ENCODE measurements at regions not wholly inside any gene's neighbourhood (a gene's known extent, or its start where the extent isn't known, plus 50 kb on each side); places are given as distances from the start of the nearest gene placed in this dataset.

DNA sequence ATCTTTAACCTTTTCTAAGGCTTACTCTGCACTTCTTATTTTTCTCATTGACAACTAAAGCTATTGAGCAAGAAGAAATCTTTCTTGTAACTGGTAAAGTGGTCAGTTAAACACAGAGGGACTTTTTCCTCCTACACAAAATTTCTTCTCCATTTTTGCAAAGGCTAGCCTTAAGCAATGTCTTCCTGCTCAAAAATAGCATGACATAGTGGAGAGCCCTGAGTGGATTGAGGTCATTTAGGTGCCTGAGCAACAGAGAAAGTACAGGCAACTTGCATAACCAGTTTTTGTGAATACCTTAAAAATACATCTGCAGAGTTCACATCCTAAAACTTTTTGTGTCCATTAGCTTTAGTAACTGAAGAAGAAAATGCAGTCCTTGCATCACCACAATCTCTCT, 144.7 kb upstream of the TTC14 start:
- no peak for ATAC-seq
- DNase-seq (ENCODE audit: low spot score): no peak
- peaks cover 11% of the 10 kb centered on the region for H3K9me3 Mint-ChIP-seq
- no peak overlapping the region for H3K4me3 Mint-ChIP-seq
- H3K36me3 Mint-ChIP-seq: no peaks in the 10 kb centered on the region
- no peak overlapping the region for H3K27ac Mint-ChIP-seq
- H3K4me1 Mint-ChIP-seq (ENCODE audit: low read depth in 2 of 2): no peaks in the 10 kb centered on the region
- H3K27me3 Mint-ChIP-seq: no peaks in the 10 kb centered on the region

DNA sequence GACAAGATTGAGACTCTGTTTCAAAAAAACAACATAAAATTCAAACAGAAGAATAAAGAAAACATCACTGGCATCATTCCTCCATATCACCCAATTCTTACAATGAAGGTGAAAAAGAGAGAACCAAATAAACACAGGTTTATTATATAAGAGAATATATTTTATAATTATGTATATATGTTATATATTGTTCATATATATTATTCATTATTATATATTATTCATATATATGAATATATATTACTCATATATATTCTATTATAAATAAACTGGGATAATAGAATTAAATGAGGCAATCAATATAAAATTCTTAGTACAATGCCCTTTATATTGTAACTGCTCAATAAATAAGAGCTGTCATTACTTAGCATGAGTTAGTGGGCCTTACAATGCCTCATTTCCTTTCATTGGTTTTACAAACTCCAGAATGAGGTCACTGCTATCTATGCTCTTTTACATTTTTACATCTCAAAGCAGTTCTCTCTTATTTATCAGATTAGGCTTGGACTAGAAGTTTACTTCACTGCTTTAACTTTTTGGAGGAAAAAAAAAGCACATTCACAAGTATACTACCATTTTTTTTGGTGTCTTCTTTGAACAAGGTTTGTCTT, 135.5 kb upstream of the TTC14 start:
- H3K9me3 Mint-ChIP-seq: peaks cover 7% of the 10 kb centered on the region

DNA sequence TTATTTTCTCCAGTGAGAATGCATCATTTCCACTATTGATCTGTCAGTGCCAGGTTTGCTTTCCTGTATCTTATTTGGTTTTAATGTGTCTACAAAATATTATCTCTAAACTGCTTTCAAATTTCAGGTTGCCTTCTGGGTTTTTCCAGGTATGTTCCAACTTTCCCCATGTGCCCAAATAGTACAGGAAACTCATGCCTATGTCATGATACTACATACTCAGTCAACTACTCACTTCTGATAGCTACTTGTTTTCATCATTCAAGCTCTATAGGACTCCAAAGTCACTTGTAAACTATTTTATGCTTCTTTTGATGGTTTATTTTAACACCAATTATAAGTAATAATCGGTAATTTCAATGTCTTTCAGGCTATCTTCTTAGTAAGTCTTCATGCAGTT, 134.8 kb upstream of the TTC14 start:
- no peaks in the 10 kb centered on the region for H3K4me1 Mint-ChIP-seq (ENCODE audit: low read depth in 2 of 2)
- H3K36me3 Mint-ChIP-seq: no peaks in the 10 kb centered on the region
- ATAC-seq (no peak), DNase-seq (ENCODE audit: low spot score) (no peak)
- no peaks in the 10 kb centered on the region for H3K27me3 Mint-ChIP-seq
- H3K27ac Mint-ChIP-seq: no peak overlapping the region
- H3K4me3 Mint-ChIP-seq: no peak overlapping the region
- H3K9me3 Mint-ChIP-seq: peaks cover 7% of the 10 kb centered on the region

More for the DNA sequence above, 135.5 kb upstream of the TTC14 start:
- H3K4me3 Mint-ChIP-seq: no peak overlapping the region
- H3K36me3 Mint-ChIP-seq: no peaks in the 10 kb centered on the region
- H3K27me3 Mint-ChIP-seq: no peaks in the 10 kb centered on the region
- H3K4me1 Mint-ChIP-seq (ENCODE audit: low read depth in 2 of 2): no peaks in the 10 kb centered on the region
- H3K27ac Mint-ChIP-seq: no peak overlapping the region
- ATAC-seq (no peak), DNase-seq (ENCODE audit: low spot score) (no peak)

DNA sequence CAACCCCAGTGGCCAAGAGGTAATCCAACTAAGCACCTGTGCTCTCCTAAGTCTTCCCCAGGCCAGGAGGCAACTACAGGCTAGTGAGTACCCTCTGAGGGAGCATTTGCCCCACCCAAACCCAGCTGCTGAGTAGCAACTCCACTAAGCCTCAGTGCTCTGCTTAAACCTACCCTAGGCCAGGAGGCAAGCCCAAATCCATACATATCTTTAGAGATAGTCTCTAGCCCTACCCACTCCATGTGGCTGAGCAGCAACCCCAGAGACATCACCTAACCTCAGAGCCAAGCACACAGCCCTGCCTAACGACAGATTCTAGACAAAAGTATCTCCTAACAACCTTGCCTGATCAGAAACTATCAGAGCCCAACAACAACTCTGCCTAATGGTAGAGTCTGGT, 132.8 kb upstream of the TTC14 start:
- H3K27ac Mint-ChIP-seq: no peak overlapping the region
- DNase-seq (ENCODE audit: low spot score) (no peak), ATAC-seq (no peak)
- H3K4me1 Mint-ChIP-seq (ENCODE audit: low read depth in 2 of 2): no peaks in the 10 kb centered on the region
- no peak overlapping the region for H3K4me3 Mint-ChIP-seq
- H3K9me3 Mint-ChIP-seq: peaks cover 7% of the 10 kb centered on the region
- no peaks in the 10 kb centered on the region for H3K36me3 Mint-ChIP-seq
- no peaks in the 10 kb centered on the region for H3K27me3 Mint-ChIP-seq

DNA sequence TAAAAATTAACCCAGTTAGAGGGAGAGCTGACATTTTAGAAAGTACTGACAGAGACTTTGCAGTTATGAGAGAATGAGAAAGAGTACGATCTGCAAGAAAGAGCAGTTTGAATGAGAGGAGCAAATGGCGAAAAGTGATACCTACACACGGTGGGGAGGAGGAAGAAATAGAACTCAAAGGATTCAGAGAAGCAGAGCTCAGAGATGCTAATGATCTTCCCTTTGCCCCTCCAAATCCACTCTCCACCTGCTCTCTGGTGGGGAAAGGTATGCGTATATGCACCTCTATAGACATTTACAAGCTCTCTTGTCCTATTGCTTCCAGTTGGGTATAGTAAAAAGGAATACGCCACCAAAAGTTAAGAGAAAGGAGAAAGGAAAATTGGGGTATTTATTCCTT, 123.3 kb upstream of the TTC14 start:
- DNase-seq (ENCODE audit: low spot score): no peak
- Mint-ChIP-seq H3K9me3 (peaks cover 10% of the 10 kb centered on the region), H3K27me3 (no peaks in the 10 kb centered on the region), H3K4me3 (no peak overlapping the region), H3K4me1 (ENCODE audit: low read depth in 2 of 2) (no peaks in the 10 kb centered on the region), H3K36me3 (peaks cover 2% of the 10 kb centered on the region), H3K27ac (no peak overlapping the region)
- ATAC-seq: no peak

DNA sequence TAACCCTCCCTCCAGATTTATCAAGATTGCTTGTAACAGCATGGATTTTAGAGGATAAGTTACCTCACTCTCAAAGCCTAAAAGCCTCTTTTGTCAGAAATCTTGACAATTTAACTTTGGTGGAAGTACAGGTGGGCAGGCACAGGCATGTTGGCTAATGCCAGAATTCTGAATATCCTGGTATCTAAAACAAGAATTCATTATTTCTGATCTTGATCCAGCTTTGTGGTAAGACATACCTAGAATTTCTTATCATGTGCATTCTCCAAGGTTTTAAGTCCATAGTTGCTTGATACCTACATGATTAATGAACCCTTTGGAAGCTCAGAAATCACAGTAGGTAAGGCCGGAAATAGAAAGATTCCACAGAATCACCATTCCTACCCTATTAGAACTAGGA, 109.9 kb upstream of the TTC14 start:
- no peak overlapping the region for H3K4me3 Mint-ChIP-seq
- no peaks in the 10 kb centered on the region for H3K27me3 Mint-ChIP-seq
- ATAC-seq: no peak
- DNase-seq (ENCODE audit: low spot score): no peak
- H3K27ac Mint-ChIP-seq: no peak overlapping the region
- peaks cover 9% of the 10 kb centered on the region for H3K36me3 Mint-ChIP-seq
- H3K9me3 Mint-ChIP-seq: peaks cover 12% of the 10 kb centered on the region
- no peaks in the 10 kb centered on the region for H3K4me1 Mint-ChIP-seq (ENCODE audit: low read depth in 2 of 2)

DNA sequence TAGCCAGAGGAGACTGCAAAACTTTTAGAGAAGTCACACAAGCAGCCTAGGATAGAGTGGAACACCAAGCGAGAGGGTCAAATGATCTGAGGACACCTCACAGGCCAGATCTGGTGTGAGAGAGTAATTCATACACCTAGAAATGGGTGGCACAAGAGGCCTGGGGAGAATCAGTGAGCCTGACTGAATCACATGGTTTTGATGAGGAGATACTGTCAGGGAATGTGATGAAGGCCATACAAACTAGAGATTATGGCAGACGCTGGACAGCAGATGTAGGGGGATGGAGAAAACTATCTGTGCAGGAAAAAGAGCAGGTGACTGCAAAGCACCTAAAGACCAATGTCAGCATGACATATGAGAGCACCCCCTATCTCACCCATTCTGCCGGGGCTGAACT, 105.0 kb upstream of the TTC14 start:
- H3K27me3 Mint-ChIP-seq: no peaks in the 10 kb centered on the region
- H3K9me3 Mint-ChIP-seq: peaks cover 26% of the 10 kb centered on the region
- H3K4me1 Mint-ChIP-seq (ENCODE audit: low read depth in 2 of 2): no peaks in the 10 kb centered on the region
- ATAC-seq (no peak), DNase-seq (ENCODE audit: low spot score) (no peak)
- H3K27ac Mint-ChIP-seq: no peak overlapping the region
- H3K4me3 Mint-ChIP-seq: no peak overlapping the region
- peaks cover 17% of the 10 kb centered on the region for H3K36me3 Mint-ChIP-seq

DNA sequence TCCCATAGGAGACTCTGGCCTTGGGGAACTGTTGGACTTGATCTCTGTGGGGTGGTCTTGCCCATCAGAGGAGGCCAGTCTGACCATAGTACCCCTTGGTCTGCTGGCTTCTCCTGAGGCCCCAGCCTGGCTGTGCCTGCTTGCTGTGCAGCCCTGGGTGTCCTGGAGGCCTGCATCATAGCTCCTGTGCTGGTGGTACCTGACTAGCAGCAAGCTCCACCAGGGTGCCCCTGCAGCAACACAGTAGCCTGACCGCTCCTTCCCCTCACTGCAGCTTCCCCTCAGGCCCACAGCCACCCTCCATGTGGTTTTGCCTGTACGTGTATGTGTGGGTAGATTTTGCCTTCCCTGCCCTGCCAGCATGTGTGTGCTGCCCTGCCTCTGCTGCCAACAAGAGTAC, 85.6 kb upstream of the TTC14 start:
- DNase-seq (ENCODE audit: low spot score) (no peak), ATAC-seq (peak in 1 of 2 donors; percentile 9)
- H3K9me3 Mint-ChIP-seq: peaks cover 29% of the 10 kb centered on the region
- no peak overlapping the region for H3K4me3 Mint-ChIP-seq
- H3K27me3 Mint-ChIP-seq: no peaks in the 10 kb centered on the region
- H3K27ac Mint-ChIP-seq: no peak overlapping the region
- H3K36me3 Mint-ChIP-seq: peaks cover 5% of the 10 kb centered on the region
- no peaks in the 10 kb centered on the region for H3K4me1 Mint-ChIP-seq (ENCODE audit: low read depth in 2 of 2)

DNA sequence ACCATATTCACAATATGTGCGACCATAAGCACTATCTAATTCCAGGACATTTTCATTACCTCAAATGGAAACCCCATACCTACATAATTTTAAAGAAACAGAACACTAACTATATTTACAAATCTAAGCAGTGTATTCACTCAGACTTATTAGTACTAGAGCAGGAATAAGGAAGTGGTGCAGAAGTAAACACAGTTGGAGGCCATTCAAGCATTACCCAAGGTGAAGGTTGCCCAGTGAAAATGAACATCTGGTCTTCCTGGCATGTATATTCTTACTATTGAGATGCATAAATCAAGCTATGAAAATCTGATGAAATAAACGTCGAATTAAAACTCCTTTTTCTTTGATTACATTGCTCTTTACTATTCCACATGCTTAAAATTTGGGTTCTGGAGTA, 78.9 kb upstream of the TTC14 start:
- peaks cover 25% of the 10 kb centered on the region for H3K9me3 Mint-ChIP-seq
- ATAC-seq: no peak
- no peaks in the 10 kb centered on the region for H3K4me1 Mint-ChIP-seq (ENCODE audit: low read depth in 2 of 2)
- no peaks in the 10 kb centered on the region for H3K36me3 Mint-ChIP-seq
- no peak overlapping the region for H3K27ac Mint-ChIP-seq
- no peak overlapping the region for H3K4me3 Mint-ChIP-seq
- H3K27me3 Mint-ChIP-seq: no peaks in the 10 kb centered on the region
- no peak for DNase-seq (ENCODE audit: low spot score)

DNA sequence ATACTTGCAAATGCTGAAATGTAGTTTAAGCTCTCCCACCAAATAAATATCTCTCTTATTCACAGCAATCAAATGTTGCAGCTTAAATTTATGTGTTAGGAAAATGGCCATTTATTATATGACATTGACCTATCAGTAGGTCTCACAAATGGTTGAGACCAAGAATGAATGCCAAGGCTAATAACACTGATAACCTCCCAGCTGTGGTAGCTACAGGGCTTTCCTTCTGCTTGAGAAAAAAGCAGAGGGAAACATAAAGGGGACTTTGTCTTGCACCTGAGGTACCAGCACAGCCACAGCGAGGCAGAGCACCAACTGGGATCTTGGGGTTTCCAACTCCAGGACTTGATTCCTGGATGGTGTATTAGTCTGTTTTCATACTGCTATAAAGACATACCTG, 73.1 kb upstream of the TTC14 start:
- Mint-ChIP-seq H3K27ac (no peak overlapping the region), H3K27me3 (no peaks in the 10 kb centered on the region), H3K9me3 (peaks cover 14% of the 10 kb centered on the region), H3K36me3 (no peaks in the 10 kb centered on the region), H3K4me3 (no peak overlapping the region), H3K4me1 (ENCODE audit: low read depth in 2 of 2) (no peaks in the 10 kb centered on the region)
- DNase-seq (ENCODE audit: low spot score): no peak
- ATAC-seq: no peak

DNA sequence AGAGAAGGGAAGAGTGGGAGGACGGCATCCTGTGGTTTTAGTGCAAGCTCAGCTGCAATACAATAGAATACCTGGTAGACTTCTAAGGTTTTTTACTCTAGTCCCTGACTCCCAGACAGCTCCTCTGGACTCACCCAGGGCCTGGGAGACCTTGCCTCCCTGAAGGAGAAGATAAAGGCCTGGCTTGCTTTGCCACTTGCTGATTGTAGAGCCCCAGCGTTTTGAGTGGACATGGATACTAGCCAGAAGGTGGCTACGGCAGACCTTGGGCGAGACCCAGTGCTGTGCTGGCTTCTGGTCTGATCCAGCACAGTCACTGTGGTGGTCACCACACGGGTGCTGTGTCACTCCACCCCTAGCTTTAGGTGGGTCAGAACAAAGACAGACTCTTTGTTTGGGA, 72.2 kb upstream of the TTC14 start:
- no peak for ATAC-seq
- Mint-ChIP-seq H3K27me3 (no peaks in the 10 kb centered on the region), H3K36me3 (no peaks in the 10 kb centered on the region), H3K4me3 (no peak overlapping the region), H3K27ac (no peak overlapping the region), H3K9me3 (peaks cover 14% of the 10 kb centered on the region), H3K4me1 (ENCODE audit: low read depth in 2 of 2) (no peaks in the 10 kb centered on the region)
- DNase-seq (ENCODE audit: low spot score): no peak

DNA sequence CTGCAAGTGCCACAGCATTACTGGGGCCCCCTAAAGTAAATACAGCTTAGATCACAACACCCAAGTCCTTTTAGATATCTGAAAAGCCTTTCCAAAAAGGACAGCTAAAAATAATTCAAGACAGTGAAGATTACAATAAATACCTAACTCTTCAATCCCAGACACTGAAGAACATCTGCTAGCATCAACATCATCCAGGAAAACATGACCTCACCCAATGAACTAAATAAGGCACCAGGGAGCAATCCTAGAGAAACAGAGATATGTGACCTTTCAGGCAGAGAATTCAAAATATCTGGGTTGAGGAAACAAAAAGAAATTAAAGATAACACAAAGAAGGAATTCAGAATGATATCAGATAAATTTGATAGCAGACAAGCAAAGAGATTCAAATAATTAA, 71.7 kb upstream of the TTC14 start:
- ATAC-seq: no peak
- Mint-ChIP-seq H3K4me1 (ENCODE audit: low read depth in 2 of 2) (no peaks in the 10 kb centered on the region), H3K36me3 (no peaks in the 10 kb centered on the region), H3K27me3 (no peaks in the 10 kb centered on the region), H3K27ac (no peak overlapping the region), H3K4me3 (no peak overlapping the region), H3K9me3 (peaks cover 14% of the 10 kb centered on the region)
- no peak for DNase-seq (ENCODE audit: low spot score)

DNA sequence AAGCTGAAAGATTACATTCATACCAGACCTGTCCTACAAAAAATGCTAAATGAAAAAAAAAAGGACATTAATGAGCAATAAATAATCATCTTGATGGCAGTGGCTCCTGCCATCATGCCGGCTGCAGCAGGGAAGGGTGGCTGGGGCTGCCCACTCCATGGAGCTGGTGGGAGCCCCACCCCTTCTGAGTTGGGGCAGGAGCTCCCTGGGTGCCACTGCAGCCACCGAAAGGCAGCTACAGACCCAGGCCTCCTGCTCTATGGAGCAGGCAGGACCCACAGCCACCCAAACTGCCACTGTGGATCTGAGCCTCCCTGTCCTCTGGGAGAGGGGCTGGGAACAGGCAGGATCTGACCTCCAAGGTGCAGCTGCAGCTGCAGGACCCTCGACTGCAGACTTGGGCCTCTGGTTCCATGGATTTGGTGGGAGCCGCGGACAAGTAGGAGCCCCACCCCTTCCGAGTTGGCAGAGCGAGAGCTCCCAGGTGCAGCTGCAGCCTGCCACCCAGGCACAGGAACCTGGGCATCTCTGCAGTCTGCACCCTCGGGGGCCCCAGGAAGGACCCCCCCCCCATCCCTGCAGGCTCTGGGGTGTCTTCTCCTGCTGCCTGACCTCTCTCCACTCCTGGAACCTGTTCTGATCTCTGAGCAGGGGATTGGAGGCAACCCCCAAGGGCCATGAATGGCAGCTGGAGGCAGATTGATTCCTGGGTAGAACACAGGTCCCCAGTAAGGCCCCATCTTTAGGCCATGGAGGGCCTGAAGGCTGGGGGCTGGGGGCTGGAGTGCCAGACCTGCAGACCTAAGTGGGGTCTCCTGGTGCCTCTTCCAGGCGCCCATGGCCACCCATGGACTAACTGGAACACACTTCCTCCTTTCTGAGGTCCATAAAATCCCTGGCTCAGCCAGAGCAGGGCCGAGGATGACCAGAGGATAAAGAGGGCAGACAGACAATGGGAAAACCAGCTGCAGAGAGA, 70.4 kb upstream of the TTC14 start:
- H3K9me3 Mint-ChIP-seq: peaks cover 11% of the 10 kb centered on the region
- no peaks in the 10 kb centered on the region for H3K4me1 Mint-ChIP-seq (ENCODE audit: low read depth in 2 of 2)
- no peak for DNase-seq (ENCODE audit: low spot score)
- H3K36me3 Mint-ChIP-seq: no peaks in the 10 kb centered on the region
- no peaks in the 10 kb centered on the region for H3K27me3 Mint-ChIP-seq
- no peak for ATAC-seq
- H3K4me3 Mint-ChIP-seq: no peak overlapping the region
- no peak overlapping the region for H3K27ac Mint-ChIP-seq

DNA sequence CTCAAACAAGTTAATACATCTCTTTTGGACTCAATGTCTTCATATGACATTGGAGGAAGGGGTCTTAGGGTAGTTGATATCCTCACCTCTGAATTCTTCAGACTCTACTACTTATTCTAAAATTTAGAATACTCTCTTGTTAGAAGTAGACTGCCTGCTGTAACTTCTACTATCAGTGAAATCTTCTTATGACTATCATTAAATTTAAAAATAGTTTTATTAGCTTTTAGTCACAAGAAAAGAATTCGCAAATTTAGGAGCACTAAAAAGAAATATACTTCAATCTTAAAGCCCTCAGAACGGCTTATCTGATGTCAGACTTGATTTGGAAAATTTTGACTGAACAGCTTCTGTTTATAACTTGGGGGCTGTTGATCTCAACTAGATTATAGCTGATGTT, 67.1 kb upstream of the TTC14 start:
- H3K27me3 Mint-ChIP-seq: no peaks in the 10 kb centered on the region
- no peak overlapping the region for H3K27ac Mint-ChIP-seq
- ATAC-seq (no peak), DNase-seq (ENCODE audit: low spot score) (no peak)
- no peaks in the 10 kb centered on the region for H3K4me1 Mint-ChIP-seq (ENCODE audit: low read depth in 2 of 2)
- H3K9me3 Mint-ChIP-seq: peaks cover 8% of the 10 kb centered on the region
- H3K36me3 Mint-ChIP-seq: no peaks in the 10 kb centered on the region
- H3K4me3 Mint-ChIP-seq: no peak overlapping the region
